ENCODE measurements at regions not wholly inside any gene's neighbourhood (a gene's known extent, or its start where the extent isn't known, plus 50 kb on each side); places are given as distances from the start of the nearest gene placed in this dataset.
"Not testable (repeated sequence)": the region's sequence is repeated elsewhere in the genome, so short reads cannot be mapped to it uniquely, and the experiment has no call there.

GRCh38 chr2:13354031-13354430, 637.3 kb downstream of the TRIB2 start:
- Histone ChIP-seq H3K27ac (no peak overlapping the region), H3K27me3 (no peaks in the 10 kb centered on the region), H3K4me3 (no peak overlapping the region), H3K9me3 (no peaks in the 10 kb centered on the region), H3K4me1 (no peaks in the 10 kb centered on the region), H3K36me3 (no peaks in the 10 kb centered on the region)
- no peak for ATAC-seq
- no peak for TF ChIP-seq CTCF (IDR thresholded peaks at IDR 0.05)
- no peak for TF ChIP-seq POLR2A (IDR thresholded peaks at IDR 0.05)
- intact Hi-C loops (cut with DNase I), result no loop called here
- DNase-seq, result no peak

GRCh38 chr2:13381928-13382327, 665.2 kb downstream of the TRIB2 start:
- intact Hi-C loops (cut with DNase I); DNase-seq; H3K36me3 ChIP-seq; H3K4me3 ChIP-seq; H3K9me3 ChIP-seq; H3K4me1 ChIP-seq; H3K27ac ChIP-seq; H3K27me3 ChIP-seq; ATAC-seq: not testable (repeated sequence)
- WGBS, 4 donors, result 11 to 39% (median 33%) methylated on average over 1 of the region's 1 CpG

- peaks cover 0 to 23% (median 1%) of the 10 kb centered on the region in 12 donors for H3K9me3 ChIP-seq
- WGBS, 4 donors, result 75 to 85% (median 82%) methylated on average over 5 of the region's 5 CpGs
- DNase-seq; ATAC-seq; H3K4me3 ChIP-seq; H3K36me3 ChIP-seq; intact Hi-C loops (cut with DNase I); H3K4me1 ChIP-seq; H3K27me3 ChIP-seq; H3K27ac ChIP-seq: not testable (repeated sequence)
Measured at GRCh38 chr2:13389172-13389571, 672.4 kb downstream of the TRIB2 start.

GRCh38 chr2:13390676-13391075, 673.9 kb downstream of the TRIB2 start:
- no peak for TF ChIP-seq CTCF (IDR thresholded peaks at IDR 0.05)
- Histone ChIP-seq H3K4me1 (no peaks in the 10 kb centered on the region), H3K9me3 (peaks cover 0 to 23% (median 1%) of the 10 kb centered on the region in 12 donors), H3K27me3 (no peaks in the 10 kb centered on the region), H3K4me3 (no peak overlapping the region), H3K36me3 (no peaks in the 10 kb centered on the region), H3K27ac (no peak overlapping the region)
- ATAC-seq (no peak), DNase-seq (no peak)
- intact Hi-C loops (cut with DNase I), result no loop called here

- ATAC-seq, result no peak
- peaks cover 0 to 17% (median 2%) of the 10 kb centered on the region in 12 donors for H3K9me3 ChIP-seq
- H3K27ac ChIP-seq, result no peak overlapping the region
- H3K4me1 ChIP-seq, result no peaks in the 10 kb centered on the region
- H3K27me3 ChIP-seq, result no peaks in the 10 kb centered on the region
- no peak for DNase-seq
- TF ChIP-seq CTCF (IDR thresholded peaks at IDR 0.05) (no peak), POLR2A (IDR thresholded peaks at IDR 0.05) (no peak)
- WGBS, 4 donors, result 54 to 67% (median 62%) methylated on average over 2 of the region's 2 CpGs
- no peak overlapping the region for H3K4me3 ChIP-seq
- no peaks in the 10 kb centered on the region for H3K36me3 ChIP-seq
- intact Hi-C loops (cut with DNase I), result no loop called here
Measured at GRCh38 chr2:13401312-13401711, 684.6 kb downstream of the TRIB2 start.

Measured in heart left ventricle (tissue), 16 donors.